IMR-90 (cell line): ENCODE measurements at regions not wholly inside any gene's neighbourhood (a gene's known extent, or its start where the extent isn't known, plus 50 kb on each side); places are given as distances from the start of the nearest gene placed in this dataset.

Source experiments
- BHLHE40 ChIP-seq: fragments of 150-350 bp; IDR thresholded peaks from 2 replicates; pipeline ENCODE4 v1.6.1; 2016; ENCODE audit warnings: mild to moderate bottlenecking, low read depth, low read length
- CEBPB ChIP-seq: IDR thresholded peaks from 2 replicates; pipeline ENCODE4 v1.6.1; 2012; ENCODE audit warnings: low read depth, low read length, improper control_type of control experiment
- CHD1 ChIP-seq: IDR thresholded peaks from 2 replicates; pipeline ENCODE4 v1.6.1; 2012; ENCODE audit warnings: low read depth, low read length, improper control_type of control experiment
- FOS ChIP-seq: fragments of 150-350 bp; IDR thresholded peaks from 2 replicates; pipeline ENCODE4 v1.6.1; 2016; ENCODE audit warnings: low read depth, low read length
- MAFK ChIP-seq: IDR thresholded peaks from 2 replicates; pipeline ENCODE4 v1.6.1; 2012; ENCODE audit warnings: low read depth, low read length, improper control_type of control experiment
- MAZ ChIP-seq: IDR thresholded peaks from 2 replicates; pipeline ENCODE4 v1.6.1; 2012; ENCODE audit warnings: low read depth, mild to moderate bottlenecking, low read length, improper control_type of control experiment, moderate library complexity, borderline replicate concordance
- MXI1 ChIP-seq: IDR thresholded peaks from 2 replicates; pipeline ENCODE4 v1.6.1; 2012; ENCODE audit warnings: low read depth, mild to moderate bottlenecking, low read length, moderate library complexity, borderline replicate concordance
- POLR2A ChIP-seq: IDR thresholded peaks from 2 replicates; pipeline ENCODE4 v1.6.1; 2012; ENCODE audit warnings: mild to moderate bottlenecking, low read depth, low read length
- RAD21 ChIP-seq: IDR thresholded peaks from 2 replicates; pipeline ENCODE4 v1.6.1; 2012; ENCODE audit warnings: low read length, improper control_type of control experiment
- RCOR1 ChIP-seq: IDR thresholded peaks from 2 replicates; pipeline ENCODE4 v1.6.1; 2012; ENCODE audit warnings: mild to moderate bottlenecking, low read length, improper control_type of control experiment; ENCODE audit not compliant: insufficient replicate concordance
- RFX5 ChIP-seq: IDR thresholded peaks from 2 replicates; pipeline ENCODE4 v1.8.0; 2012; ENCODE audit warnings: low read depth, mild to moderate bottlenecking, low read length, moderate library complexity
- SMC3 ChIP-seq: fragments of 150-350 bp; IDR thresholded peaks from 2 replicates; pipeline ENCODE4 v1.6.1; 2016; ENCODE audit warnings: low read depth, mild to moderate bottlenecking, antibody characterized with exemption, low read length, moderate library complexity
- TF ChIP-seq, protein P1 (sequence below): conservative IDR thresholded peaks from 2 replicates; pipeline ENCODE4 v1.5.1; 2012; ENCODE audit warnings: mild to moderate bottlenecking, low read depth, low read length, improper control_type of control experiment
- TF ChIP-seq, protein P2 (sequence below): fragments of 150-350 bp; IDR thresholded peaks from 2 replicates; pipeline ENCODE4 v1.6.1; 2017; ENCODE audit warnings: mild to moderate bottlenecking, antibody characterized with exemption, low read length, low read depth

DNA sequence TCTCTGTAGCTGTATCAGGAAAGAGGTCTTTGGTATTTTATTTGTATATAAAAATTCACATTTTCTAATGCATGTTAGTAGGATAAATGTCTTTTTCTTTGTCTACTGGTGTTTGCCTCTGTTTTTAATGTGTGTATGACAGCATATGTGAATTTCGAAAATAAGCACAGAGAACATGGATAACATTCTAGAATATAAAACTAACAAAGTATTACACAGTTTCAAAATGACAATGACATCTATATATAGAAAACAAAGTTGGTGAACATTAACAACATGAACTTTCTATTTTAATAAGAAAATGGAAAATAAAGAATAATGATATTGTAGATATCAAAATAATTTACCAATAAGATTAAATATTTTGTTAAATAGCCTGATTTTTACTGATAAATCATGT is 608.0 kb downstream of the COL12A1 start:
- TF ChIP-seq RFX5 (no peak), MXI1 (no peak), POLR2A (no peak), RAD21 (no peak), MAZ (no peak), BHLHE40 (no peak), FOS (no peak), MAFK (no peak), SMC3 (no peak), RCOR1 (no peak), CHD1 (no peak), CEBPB (no peak)
- TF ChIP-seq, protein P1, sequence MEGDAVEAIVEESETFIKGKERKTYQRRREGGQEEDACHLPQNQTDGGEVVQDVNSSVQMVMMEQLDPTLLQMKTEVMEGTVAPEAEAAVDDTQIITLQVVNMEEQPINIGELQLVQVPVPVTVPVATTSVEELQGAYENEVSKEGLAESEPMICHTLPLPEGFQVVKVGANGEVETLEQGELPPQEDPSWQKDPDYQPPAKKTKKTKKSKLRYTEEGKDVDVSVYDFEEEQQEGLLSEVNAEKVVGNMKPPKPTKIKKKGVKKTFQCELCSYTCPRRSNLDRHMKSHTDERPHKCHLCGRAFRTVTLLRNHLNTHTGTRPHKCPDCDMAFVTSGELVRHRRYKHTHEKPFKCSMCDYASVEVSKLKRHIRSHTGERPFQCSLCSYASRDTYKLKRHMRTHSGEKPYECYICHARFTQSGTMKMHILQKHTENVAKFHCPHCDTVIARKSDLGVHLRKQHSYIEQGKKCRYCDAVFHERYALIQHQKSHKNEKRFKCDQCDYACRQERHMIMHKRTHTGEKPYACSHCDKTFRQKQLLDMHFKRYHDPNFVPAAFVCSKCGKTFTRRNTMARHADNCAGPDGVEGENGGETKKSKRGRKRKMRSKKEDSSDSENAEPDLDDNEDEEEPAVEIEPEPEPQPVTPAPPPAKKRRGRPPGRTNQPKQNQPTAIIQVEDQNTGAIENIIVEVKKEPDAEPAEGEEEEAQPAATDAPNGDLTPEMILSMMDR: no peak
- TF ChIP-seq, protein P2, sequence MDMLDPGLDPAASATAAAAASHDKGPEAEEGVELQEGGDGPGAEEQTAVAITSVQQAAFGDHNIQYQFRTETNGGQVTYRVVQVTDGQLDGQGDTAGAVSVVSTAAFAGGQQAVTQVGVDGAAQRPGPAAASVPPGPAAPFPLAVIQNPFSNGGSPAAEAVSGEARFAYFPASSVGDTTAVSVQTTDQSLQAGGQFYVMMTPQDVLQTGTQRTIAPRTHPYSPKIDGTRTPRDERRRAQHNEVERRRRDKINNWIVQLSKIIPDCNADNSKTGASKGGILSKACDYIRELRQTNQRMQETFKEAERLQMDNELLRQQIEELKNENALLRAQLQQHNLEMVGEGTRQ: no peak
